DMS53 treated with DMSO at 0.1 percent for 48 hours (cell line): ENCODE measurements at regions not wholly inside any gene's neighbourhood (a gene's known extent, or its start where the extent isn't known, plus 50 kb on each side); places are given as distances from the start of the nearest gene placed in this dataset.
"Not testable (repeated sequence)": the region's sequence is repeated elsewhere in the genome, so short reads cannot be mapped to it uniquely, and the experiment has no call there.

Experiments used
- DNase-seq: peaks from one replicate; lab custom pipeline; 2025; ENCODE audit not compliant: unreplicated experiment; lab: John Stamatoyannopoulos, UW

DNA sequence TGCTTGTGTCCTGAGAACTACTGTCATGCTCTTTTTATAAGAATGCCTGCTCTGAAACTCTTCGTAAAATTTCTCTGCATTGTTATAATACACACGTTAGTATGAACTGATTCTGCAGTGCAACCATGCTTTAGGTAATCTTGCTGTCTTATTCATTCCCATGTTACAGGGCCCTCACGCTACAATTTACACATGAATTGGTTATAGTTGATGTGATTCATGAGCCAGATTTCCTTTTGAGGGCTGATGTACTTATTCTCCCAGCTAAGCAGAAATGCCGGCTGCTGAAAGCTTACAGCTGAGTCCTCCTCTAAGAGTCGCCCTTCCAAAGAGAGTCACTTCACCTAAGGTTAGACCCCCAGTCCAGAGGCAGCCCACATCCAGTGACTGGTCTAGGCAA is 233.5 kb upstream of the PCSK5 start:
- DNase-seq = no peak

DNA sequence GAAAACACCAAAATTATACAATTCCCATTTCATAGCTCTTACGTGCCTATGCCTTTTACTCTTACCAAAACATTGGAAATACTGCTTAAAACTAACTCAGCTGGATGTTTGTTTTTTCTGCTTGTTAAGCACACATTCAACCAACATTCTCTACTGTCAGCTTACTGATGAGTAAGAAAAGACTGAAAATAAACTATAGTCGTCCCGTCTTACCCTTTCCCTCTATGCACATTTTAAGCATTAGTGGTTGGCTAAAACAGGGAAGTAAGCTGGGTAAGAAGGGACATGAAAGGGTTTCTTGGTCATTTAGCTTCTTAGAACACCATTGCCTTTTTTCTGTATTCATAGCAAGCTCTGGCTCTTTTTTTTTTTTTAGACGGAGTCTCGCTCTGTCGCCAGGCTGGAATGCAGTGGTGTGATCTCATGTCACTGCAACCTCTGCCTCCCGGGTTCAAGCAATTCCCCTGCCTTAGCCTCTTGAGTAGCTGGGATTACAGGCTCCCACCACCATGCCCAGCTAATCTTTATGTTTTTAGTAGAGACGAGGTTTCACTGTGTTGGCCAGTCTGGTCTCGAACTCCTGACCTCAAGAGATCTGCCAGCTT is 232.1 kb upstream of the PCSK5 start:
- no peak for DNase-seq

DNA sequence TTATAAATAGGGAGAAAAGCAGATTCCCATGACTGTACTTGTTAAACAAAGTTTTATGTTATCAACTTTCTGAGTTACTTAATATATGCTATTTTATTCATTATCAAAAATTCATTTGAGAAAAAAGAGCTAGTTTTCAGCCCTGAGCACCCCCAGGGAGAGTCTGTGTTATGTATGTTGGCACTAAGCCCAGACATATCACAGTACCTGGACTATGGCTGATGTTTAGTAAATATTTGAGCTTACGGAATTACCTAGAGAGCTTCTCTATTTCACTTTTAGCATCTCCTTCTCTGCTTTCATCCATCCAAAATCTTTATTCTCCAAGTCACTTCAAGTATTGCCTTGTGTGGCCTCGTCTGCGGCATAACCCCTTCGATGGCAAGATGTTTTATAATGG is 225.9 kb upstream of the PCSK5 start:
- DNase-seq = peak; percentile 59

DNA sequence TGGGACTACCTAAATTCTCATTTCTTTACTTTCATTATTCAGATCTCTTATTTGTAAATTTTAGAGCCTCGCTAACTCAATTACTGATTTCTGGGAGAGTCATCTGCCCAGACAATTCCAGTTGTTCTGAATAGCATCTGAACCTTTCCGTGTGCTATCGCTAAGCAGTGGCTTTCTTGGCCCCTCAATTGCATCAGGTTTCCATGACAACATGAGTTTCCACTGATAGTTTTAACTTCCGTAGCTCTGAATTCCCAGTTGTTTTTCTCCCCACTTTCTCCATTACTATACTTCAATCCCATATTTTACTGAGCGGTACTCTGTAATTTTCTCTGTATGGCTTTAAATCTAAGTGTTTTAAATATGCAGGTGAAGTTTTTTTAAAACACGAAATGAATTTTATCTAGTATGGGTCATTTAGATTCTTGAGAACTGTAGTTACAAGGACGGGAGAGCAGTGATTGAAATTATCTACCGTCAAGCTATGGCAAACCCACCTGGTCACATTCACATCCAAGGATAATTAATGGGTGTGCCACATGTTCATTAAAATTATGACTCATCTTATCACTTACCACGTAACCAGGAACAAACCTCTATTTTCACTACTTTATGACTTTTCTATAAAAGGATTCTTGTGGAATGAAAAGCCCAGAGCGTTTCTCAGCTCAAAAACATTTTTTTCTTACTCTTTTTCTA is 223.5 kb upstream of the PCSK5 start:
- no peak for DNase-seq

GRCh38 chr9:75669721-75670120 is 220.8 kb upstream of the PCSK5 start:
- DNase-seq = no peak

DNA sequence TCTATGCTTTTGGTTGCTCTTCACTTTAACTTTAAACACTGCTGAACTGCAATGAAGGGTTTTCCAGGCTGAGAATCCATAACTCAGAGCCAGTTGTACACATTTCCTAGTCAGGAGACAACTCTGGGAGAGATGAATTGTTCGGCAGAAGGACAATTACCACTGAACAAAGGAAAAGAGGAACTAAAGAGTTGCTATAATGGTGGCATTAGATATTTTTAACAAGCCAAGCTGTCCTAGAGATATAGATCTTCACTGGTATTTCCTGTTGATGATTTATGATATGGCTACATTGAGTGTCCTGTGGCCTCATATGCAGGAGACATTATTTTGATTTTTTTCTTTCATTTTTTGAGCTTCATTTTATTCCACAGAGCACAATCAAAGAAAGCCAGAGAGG is 219.1 kb upstream of the PCSK5 start:
- DNase-seq = no peak

- no peak for DNase-seq
These were observed 218.0 kb upstream of the PCSK5 start for GRCh38 chr9:75672478-75672877.

- DNase-seq = no peak
These were observed 206.9 kb upstream of the PCSK5 start for GRCh38 chr9:75683591-75683990.

DNA sequence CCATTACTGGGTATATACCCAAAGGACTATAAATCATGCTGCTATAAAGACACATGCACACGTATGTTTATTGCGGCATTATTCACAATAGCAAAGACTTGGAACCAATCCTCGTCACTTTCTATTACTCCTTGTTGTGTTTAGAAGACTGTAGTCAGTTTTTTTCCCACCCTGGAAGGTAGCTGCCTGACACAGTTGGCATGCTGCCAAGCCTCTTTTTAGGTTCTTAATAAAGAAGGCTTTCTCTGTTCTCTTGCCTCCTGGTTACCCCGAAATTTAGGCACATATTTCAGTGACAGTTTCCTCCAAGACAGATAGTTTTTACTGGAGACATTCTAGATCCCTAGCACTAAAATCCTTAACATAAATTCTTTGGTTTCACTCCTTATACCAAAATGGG is 205.4 kb upstream of the PCSK5 start:
- DNase-seq = no peak

DNA sequence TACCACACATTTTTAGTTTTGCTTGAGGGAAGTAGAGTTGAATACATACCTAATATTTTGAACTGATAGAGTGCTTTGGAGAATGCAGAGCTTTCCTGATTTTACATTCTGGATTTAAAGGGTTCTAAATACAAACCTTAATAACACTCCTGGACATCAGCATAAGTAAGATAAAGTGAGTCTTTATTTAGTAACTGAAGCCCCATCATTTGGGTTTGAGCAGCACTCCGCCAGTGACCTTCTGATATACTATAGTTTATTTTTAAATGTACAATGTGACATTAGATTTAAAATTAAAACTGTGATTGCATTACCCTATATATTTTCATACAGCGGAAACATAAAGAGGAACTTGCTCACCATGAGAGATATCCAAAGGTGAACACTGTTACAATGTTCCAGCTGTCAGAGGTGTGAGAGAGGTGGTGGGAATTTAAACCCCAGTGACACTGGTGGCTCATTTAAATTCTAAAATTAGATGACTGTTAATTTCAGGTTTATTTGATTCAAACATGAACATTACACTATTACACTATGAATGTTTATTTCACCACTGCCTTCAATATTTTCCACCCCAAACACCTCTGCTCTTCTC is 203.0 kb upstream of the PCSK5 start:
- DNase-seq = no peak

GRCh38 chr9:75690551-75690950 is 199.9 kb upstream of the PCSK5 start:
- not testable (repeated sequence) for DNase-seq

DNA sequence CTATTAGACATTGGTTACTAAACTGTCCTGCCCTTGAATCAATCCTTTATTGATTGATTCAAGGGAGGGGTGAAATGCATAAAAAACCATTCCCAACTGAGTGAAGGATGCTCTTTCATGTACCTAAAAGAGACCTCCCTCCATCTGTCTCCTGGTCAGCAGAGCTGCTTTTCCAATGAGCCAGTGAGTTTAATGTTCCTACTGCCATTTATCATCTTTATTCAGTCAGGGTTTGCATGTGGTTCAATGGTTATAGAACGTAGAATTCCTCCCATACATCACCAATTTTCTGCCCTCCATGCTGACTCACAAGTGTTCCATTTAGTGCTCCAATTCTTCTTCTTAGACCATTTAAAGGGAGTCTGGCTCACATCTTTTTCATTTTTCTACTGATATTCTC is 199.1 kb upstream of the PCSK5 start:
- DNase-seq = no peak

DNA sequence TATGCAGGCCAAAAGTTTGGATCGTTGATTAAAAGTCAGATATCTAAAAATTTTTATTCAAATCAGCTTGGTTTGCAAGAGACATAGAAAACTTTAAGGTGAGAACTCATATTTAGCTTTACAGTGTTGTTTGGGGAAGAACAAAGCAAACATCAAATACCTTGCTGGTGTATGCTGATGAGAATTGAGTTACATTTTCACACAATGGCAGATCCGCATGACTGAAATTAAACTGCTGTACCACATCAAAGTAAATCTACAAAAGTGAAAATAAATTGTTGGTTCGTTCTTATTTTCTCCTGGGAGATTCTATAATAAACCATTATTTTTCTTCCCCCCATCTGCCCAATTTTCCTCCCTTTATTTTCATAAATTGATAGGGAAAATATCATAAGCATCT is 198.2 kb upstream of the PCSK5 start:
- peak; percentile 25 for DNase-seq

DNA sequence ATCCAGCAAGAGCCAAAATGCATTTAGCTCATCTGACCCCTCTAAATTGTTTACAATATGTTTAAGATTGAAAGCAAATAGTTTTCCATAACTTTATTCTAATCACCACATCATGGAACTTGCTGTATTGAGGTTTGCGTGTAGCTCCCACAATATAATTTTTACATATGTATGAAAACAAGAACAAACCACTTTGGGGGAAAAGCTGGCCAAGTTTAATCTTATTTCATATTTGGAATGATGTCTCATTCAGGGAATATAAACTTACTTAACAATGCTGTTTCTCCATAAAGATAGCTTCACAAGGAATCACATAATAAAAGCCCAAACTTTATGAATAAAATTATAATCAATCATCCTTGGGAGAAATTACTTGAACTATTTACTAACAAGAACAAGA is 194.6 kb upstream of the PCSK5 start:
- DNase-seq = no peak

DNA sequence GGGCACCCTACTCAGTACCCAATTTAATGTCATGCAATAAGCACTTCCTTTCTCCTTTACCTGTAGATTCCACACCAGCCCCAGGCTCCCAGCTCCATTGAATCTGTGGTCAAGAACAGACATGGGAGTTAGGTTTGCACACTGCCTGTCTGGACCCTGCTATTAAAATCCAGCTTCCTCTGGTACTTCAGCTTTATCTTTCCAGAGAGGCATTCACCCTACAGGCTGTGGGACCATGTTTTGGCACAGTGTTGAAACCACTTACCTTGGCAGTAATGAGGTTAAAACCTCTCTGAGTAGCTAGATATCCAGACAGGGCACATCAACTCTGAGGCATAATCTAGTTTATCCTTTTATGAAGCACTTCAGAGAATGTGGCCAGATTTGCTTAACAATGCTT is 191.5 kb upstream of the PCSK5 start:
- no peak for DNase-seq

DNA sequence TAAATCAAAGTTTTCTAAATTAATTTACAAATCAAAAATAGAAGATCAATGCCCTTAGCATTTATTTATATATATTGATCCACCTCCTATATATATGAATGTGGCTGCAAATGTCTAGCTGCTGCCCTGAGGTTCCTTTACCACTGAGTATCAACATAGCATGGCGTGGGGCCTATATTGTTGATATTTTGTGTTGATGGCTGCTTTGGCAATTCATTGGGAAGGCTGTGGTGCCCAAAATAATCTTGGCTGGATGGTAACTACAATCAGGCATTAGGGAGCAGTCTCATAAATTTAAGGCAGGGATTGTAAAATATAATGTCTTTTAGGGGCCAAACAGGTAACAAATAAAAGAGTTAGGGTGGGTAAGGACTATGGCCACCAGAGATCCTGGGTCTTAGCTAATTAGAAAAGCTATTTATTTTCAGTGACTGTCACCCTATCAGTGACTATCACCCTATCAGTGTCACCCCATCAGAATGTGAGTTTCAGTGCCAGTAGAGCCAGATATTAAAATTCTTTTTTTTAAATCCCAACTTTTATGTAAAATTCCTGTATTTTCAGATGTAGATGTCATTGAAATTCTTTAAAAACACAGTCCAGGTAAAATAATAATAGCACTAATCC is 190.7 kb upstream of the PCSK5 start:
- no peak for DNase-seq

DNA sequence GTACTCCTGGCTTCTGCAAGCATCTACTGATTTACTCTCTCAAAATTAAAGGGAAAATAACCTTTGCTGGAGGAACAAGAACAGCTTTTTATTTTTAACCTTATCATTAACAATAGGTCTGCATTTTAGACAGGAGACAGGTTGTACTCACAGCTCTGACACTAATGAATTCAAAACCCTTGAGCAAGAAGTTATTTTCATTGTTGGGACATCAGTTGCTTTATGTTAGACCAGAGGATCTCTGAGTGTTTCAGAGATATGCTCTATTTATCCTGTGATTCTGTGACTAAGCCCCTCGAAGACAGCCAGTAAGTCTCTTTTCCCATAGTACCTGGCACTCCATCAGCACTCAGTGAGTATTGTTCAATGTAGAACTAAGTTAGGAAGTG is 190.2 kb upstream of the PCSK5 start:
- DNase-seq = no peak

DNA sequence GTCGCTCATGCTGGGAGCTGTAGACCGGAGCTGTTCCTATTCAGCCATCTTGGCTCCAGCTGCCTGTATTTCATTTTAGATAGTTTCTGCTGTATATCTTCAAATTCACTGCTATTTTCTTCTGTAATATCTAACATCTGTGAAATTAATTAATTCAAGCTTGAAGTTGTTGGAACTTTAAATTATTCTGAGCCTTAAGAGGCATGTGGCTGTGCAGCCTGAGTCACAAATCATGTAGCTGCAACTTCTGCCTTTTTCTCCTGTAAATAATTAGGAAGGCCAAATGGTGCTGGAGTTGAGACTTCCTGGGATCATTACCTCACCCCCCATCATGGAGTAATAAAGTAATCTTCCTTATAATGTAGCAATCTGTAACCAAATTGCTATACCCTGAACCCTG is 183.3 kb upstream of the PCSK5 start:
- no peak for DNase-seq

- no peak for DNase-seq
These were observed 180.8 kb upstream of the PCSK5 start for GRCh38 chr9:75709698-75710097.

DNA sequence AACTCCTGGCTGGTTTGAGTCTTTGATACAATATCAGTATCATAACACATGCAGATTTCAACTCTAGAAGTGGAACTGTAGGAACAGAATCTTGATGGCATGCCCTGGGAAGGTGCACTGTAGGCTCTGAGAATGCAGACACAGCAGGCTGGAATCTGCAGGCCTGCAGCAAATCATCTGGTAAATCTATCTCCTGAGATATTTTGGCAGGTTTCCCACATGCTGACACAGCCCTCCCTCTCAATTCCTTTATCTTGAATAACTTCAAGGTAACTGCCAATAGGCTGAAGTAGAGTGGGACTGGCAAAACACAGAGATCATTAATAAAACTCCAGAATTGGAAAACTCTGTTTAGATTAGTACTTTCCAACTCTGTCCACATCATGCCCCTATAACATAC is 177.8 kb upstream of the PCSK5 start:
- no peak for DNase-seq

- no peak for DNase-seq
These were observed 177.1 kb upstream of the PCSK5 start for GRCh38 chr9:75713335-75713734.

- no peak for DNase-seq
These were observed 175.1 kb upstream of the PCSK5 start for GRCh38 chr9:75715360-75715759.
